Mesothelial cell of epicardium (in vitro differentiated cells): ENCODE measurements at regions not wholly inside any gene's neighbourhood (a gene's known extent, or its start where the extent isn't known, plus 50 kb on each side); places are given as distances from the start of the nearest gene placed in this dataset.
"Not testable (repeated sequence)": the region's sequence is repeated elsewhere in the genome, so short reads cannot be mapped to it uniquely, and the experiment has no call there.

Experiments used
- DNase-seq, 2 experiments: peaks; one replicate each; pipeline ENCODE4 v3.0.0; 2021; ENCODE audit warnings: low spot score in 2 of 2; ENCODE audit not compliant: unreplicated experiment in 2 of 2
- H3K27ac Mint-ChIP-seq: 2 replicates; pipeline ENCODE4 v1.8.0; 2021; ENCODE audit warnings: mixed read lengths
- H3K27me3 Mint-ChIP-seq: 2 replicates; pipeline ENCODE4 v1.8.0; 2021; ENCODE audit warnings: low read depth, mixed read lengths
- H3K36me3 Mint-ChIP-seq: 2 replicates; pipeline ENCODE4 v1.8.0; 2021; ENCODE audit warnings: mixed read lengths
- H3K4me1 Mint-ChIP-seq: 2 replicates; pipeline ENCODE4 v1.8.0; 2021; ENCODE audit warnings: mixed read lengths
- H3K4me3 Mint-ChIP-seq: 2 replicates; pipeline ENCODE4 v1.8.0; 2021; ENCODE audit warnings: mild to moderate bottlenecking, moderate library complexity, mixed read lengths
- H3K9me3 Mint-ChIP-seq: 2 replicates; pipeline ENCODE4 v1.8.0; 2021; ENCODE audit warnings: mixed read lengths
- TF ChIP-seq, protein P1 (sequence below): fragments of 200-600 bp; sonication (generic); IDR thresholded peaks from one replicate; pipeline ENCODE4 v1.5.0; 2021; ENCODE audit warnings: antibody characterized with exemption; ENCODE audit not compliant: unreplicated experiment

DNA sequence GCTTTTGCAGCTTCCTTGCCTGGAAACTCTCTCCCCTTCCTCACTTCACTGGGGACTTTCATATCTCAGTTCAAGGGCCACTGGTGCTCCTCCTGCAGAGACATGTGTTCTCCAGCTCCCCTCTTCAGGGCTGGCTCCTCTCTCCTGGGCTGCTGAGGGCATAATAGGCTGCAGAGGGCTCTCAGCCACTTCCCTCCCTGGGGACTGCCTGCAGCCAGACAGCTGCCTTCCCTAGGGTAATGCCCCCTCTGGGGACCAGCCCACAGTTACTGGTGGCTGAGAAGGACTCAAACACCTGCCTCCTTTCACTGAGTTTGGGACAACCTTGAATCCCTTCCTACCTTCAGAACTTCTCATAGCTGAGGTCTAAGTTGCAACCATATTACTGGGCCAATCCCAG lies 104.8 kb upstream of the POU3F1 start:
- DNase-seq, result no peak
- Mint-ChIP-seq H3K4me3 (no peak overlapping the region), H3K27me3 (peaks cover 53% of the 10 kb centered on the region), H3K4me1 (peaks cover 6% of the 10 kb centered on the region), H3K36me3 (no peaks in the 10 kb centered on the region), H3K9me3 (peaks cover 12% of the 10 kb centered on the region), H3K27ac (no peak overlapping the region)
- TF ChIP-seq, protein P1, sequence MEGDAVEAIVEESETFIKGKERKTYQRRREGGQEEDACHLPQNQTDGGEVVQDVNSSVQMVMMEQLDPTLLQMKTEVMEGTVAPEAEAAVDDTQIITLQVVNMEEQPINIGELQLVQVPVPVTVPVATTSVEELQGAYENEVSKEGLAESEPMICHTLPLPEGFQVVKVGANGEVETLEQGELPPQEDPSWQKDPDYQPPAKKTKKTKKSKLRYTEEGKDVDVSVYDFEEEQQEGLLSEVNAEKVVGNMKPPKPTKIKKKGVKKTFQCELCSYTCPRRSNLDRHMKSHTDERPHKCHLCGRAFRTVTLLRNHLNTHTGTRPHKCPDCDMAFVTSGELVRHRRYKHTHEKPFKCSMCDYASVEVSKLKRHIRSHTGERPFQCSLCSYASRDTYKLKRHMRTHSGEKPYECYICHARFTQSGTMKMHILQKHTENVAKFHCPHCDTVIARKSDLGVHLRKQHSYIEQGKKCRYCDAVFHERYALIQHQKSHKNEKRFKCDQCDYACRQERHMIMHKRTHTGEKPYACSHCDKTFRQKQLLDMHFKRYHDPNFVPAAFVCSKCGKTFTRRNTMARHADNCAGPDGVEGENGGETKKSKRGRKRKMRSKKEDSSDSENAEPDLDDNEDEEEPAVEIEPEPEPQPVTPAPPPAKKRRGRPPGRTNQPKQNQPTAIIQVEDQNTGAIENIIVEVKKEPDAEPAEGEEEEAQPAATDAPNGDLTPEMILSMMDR, result no peak

DNA sequence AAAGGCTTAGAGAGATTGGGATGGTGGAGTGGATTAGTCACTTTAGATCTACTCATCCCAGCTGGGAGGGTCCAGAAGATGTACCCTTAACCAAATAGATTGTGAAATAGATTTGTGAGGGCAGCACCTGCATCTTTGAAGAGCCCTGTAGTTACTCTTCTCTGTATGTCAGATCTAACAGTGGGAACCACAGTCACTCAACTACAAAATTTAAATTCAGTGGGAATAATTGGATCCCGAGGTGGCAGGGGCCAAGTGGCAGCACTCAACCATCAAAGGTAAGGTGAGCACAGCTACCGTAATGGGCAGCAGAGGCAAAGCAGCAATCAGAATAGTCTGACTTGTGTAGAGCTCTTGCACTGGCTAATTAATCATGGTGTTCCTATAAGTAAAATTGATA lies 99.5 kb upstream of the POU3F1 start:
- H3K27ac Mint-ChIP-seq, H3K36me3 Mint-ChIP-seq, H3K4me1 Mint-ChIP-seq, DNase-seq, H3K4me3 Mint-ChIP-seq: not testable (repeated sequence)
- peaks cover 44% of the 10 kb centered on the region for H3K27me3 Mint-ChIP-seq
- H3K9me3 Mint-ChIP-seq, result peaks cover 15% of the 10 kb centered on the region

DNA sequence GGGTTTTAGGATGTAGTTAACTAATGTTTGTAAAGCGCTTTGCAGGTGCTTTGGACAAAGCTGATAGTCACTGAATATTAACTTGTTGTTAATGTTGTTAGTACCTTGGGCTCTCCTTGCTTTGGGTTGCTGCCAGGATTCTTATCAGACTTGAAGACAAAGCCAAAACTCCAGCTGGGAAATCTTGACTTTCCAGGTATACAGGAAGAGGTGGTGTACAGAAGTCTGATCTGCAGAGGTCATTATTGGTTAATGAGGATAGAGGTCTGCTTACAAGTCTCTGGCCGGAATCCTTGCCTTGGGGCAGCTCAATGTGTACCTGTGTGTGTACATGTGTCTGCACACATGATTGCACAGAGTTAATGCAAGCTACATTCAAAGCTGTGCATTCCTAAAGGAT lies 96.0 kb upstream of the POU3F1 start:
- H3K27me3 Mint-ChIP-seq, result peaks cover 61% of the 10 kb centered on the region
- TF ChIP-seq, protein P1, result no peak
- no peak overlapping the region for H3K27ac Mint-ChIP-seq
- DNase-seq, result no peak
- H3K36me3 Mint-ChIP-seq, result no peaks in the 10 kb centered on the region
- peaks cover 35% of the 10 kb centered on the region for H3K4me1 Mint-ChIP-seq
- no peak overlapping the region for H3K4me3 Mint-ChIP-seq
- peaks cover 15% of the 10 kb centered on the region for H3K9me3 Mint-ChIP-seq

DNA sequence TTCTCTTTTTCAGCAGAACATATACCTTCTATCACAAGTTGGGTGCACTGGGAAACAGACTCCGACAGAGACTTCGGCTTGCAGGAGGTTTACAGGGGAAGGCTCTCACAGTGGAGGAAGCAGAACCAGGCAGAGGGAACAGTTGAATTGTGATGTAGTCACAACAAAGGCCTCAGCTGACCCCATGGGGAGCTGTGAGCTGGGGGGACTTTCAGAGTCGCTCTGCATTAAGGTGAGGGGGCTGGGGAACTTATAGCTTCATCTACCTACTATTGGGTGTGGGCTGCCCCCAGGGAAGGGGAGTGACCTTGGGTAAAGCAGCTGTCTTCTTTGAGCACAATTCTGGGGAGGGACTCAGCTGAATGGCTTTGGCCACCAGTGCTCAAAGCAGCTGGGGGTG lies 94.9 kb upstream of the POU3F1 start:
- Mint-ChIP-seq H3K36me3 (no peaks in the 10 kb centered on the region), H3K27ac (no peak overlapping the region), H3K4me3 (no peak overlapping the region), H3K4me1 (peaks cover 35% of the 10 kb centered on the region), H3K9me3 (peaks cover 15% of the 10 kb centered on the region), H3K27me3 (peaks cover 72% of the 10 kb centered on the region)
- TF ChIP-seq, protein P1, result no peak
- DNase-seq, result no peak

GRCh38 chr1:38139738-38140487 lies 93.3 kb upstream of the POU3F1 start:
- Mint-ChIP-seq H3K9me3 (peaks cover 1% of the 10 kb centered on the region), H3K4me1 (peaks cover 35% of the 10 kb centered on the region), H3K27me3 (peaks cover 88% of the 10 kb centered on the region), H3K27ac (peak overlapping the region; percentile 93), H3K4me3 (no peak overlapping the region), H3K36me3 (no peaks in the 10 kb centered on the region)
- TF ChIP-seq, protein P1, result no peak
- DNase-seq, result no peak

DNA sequence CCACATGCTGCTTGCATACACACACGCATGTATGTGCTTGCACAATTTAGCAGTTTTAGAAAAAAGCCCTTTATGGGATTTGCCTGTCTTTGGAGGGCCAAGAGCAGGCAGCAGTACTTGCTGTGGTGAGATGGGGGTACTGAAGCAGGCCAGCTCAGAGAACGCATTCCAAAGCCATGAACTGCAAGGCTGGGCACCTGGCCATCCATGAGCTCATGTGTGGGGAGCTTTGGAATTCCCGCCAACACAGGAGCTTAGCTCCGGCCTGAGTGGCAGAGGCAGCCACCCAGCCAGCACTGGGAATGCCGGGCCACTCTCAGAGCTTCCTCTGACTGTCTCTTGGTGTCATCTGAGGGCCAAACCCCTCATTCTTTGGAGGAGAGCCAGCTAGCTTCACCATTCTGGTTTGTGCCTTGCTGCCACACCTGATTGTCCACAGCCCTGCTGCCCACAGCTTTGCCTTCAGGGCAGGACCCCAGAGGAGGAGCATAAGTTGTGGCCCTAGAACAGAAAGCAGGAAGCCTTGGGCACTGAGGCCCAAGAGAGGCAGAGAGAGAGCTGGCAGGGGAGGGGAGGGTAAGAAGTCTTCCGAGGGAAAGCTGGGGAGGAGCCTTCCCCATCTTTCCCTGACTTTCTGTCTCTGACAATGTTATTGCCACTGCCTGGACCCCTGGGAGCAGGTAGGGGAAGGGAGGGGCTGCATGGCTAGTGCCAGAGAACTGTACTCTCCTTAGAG lies 92.1 kb upstream of the POU3F1 start:
- TF ChIP-seq, protein P1, result no peak
- H3K27ac Mint-ChIP-seq, result peak overlapping the region; percentile 93
- peaks cover 87% of the 10 kb centered on the region for H3K27me3 Mint-ChIP-seq
- no peak overlapping the region for H3K4me3 Mint-ChIP-seq
- peaks cover 35% of the 10 kb centered on the region for H3K4me1 Mint-ChIP-seq
- no peaks in the 10 kb centered on the region for H3K9me3 Mint-ChIP-seq
- DNase-seq, result peak; percentile 63 to 81
- no peaks in the 10 kb centered on the region for H3K36me3 Mint-ChIP-seq
